SK-N-MC (cell line): ENCODE measurements at regions not wholly inside any gene's neighbourhood (a gene's known extent, or its start where the extent isn't known, plus 50 kb on each side); places are given as distances from the start of the nearest gene placed in this dataset.

Experiments used
- EZH2 ChIP-seq: fragments of 200-600 bp; sonication (generic); IDR thresholded peaks from one replicate; pipeline ENCODE4 v1.6.1; 2017; ENCODE audit warnings: antibody characterized with exemption
- POLR2AphosphoS5 ChIP-seq: IDR thresholded peaks from 2 replicates; pipeline ENCODE4 v1.6.1; 2012; ENCODE audit warnings: mild to moderate bottlenecking, low read depth, low read length, borderline replicate concordance

GRCh38 chr2:31748041-31748440 is 167.3 kb upstream of the SRD5A2 start:
- TF ChIP-seq EZH2 (no peak), POLR2AphosphoS5 (no peak)
